Panc1 (cell line): ENCODE measurements at regions not wholly inside any gene's neighbourhood (a gene's known extent, or its start where the extent isn't known, plus 50 kb on each side); places are given as distances from the start of the nearest gene placed in this dataset.

ENCODE experiments used
- ATAC-seq: fragments of 200-7000 bp; cut with Tn5 transposase; 2 replicates; pipeline ENCODE4 v1.9.1; 2020; ENCODE audit warnings: mild to moderate bottlenecking, moderate library complexity
- BruUV-seq: library from RNA; stranded (reverse); fragments of 400-500 nt; replicated peaks from 2 replicates; lab custom pipeline; 2021; lab: Mats Ljungman, UMichigan
- CTCF ChIA-PET: fragments of 300-600 bp; sonication (Branson Sonifier 250); formaldehyde crosslinking; loops from one replicate; lab custom pipeline; 2022; ENCODE audit warnings: antibody characterized with exemption; lab: Charles Lee
- POLR2A ChIA-PET: fragments of 300-600 bp; sonication (Branson Sonifier 250); formaldehyde crosslinking; loops from one replicate; lab custom pipeline; 2022; ENCODE audit warnings: antibody characterized with exemption; lab: Charles Lee
- DNase-seq: peaks from one replicate; pipeline ENCODE4 v3.0.0-alpha.2; 2010; ENCODE audit warnings: low read depth, low spot score
- H3K27ac ChIP-seq: 2 replicates; pipeline ENCODE4 v1.5.1; 2011; ENCODE audit warnings: mild to moderate bottlenecking, low read length, inconsistent platforms
- H3K27me3 ChIP-seq: fragments of 200-500 bp; sonication (Bioruptor generic); 2 replicates; pipeline ENCODE4 v1.6.0; 2014; ENCODE audit warnings: low read length, inconsistent platforms; ENCODE audit not compliant: control insufficient read depth, insufficient read depth
- H3K36me3 ChIP-seq: fragments of 200-500 bp; sonication (Bioruptor generic); 2 replicates; pipeline ENCODE4 v1.5.1; 2014; ENCODE audit warnings: inconsistent platforms, mild to moderate bottlenecking, low read length, moderate library complexity; ENCODE audit not compliant: control insufficient read depth, insufficient read depth
- H3K4me1 ChIP-seq: 2 replicates; pipeline ENCODE4 v1.5.1; 2011; ENCODE audit warnings: inconsistent platforms, mild to moderate bottlenecking, low read length, moderate library complexity; ENCODE audit not compliant: control insufficient read depth, insufficient read depth
- H3K4me3 ChIP-seq, 2 experiments: 2 replicates each; pipeline ENCODE4 v1.5.1; 2011 to 2012; ENCODE audit warnings: low read depth in 2 of 2, low read length in 2 of 2, mild to moderate bottlenecking in 2 of 2, inconsistent platforms in 1 of 2, moderate library complexity in 1 of 2
- H3K9me3 ChIP-seq: fragments of 200-500 bp; sonication (Bioruptor generic); 2 replicates; pipeline ENCODE4 v1.5.1; 2014; ENCODE audit warnings: low read depth, mild to moderate bottlenecking, inconsistent platforms, low read length, moderate library complexity; ENCODE audit not compliant: control insufficient read depth, insufficient read depth
- CTCF ChIP-seq: fragments of 450-650 bp; IDR thresholded peaks from 2 replicates; pipeline ENCODE4 v1.5.1; 2017; ENCODE audit warnings: mild to moderate bottlenecking
- POLR2AphosphoS5 ChIP-seq: IDR thresholded peaks from 2 replicates; pipeline ENCODE4 v1.6.1; 2012; ENCODE audit warnings: mild to moderate bottlenecking, low read depth, low read length, moderate library complexity
- REST ChIP-seq, 2 experiments: IDR thresholded peaks; 2 replicates each; pipeline ENCODE4 v1.6.1; 2011 to 2012; ENCODE audit warnings: low read depth in 2 of 2, control low read depth in 1 of 2, low read length in 1 of 2, mild to moderate bottlenecking in 1 of 2, moderate library complexity in 1 of 2; ENCODE audit not compliant: insufficient read depth in 1 of 2
- SIN3A ChIP-seq: IDR thresholded peaks from 2 replicates; pipeline ENCODE4 v1.6.1; 2012; ENCODE audit warnings: low read depth, mild to moderate bottlenecking, low read length, moderate library complexity, borderline replicate concordance; ENCODE audit not compliant: insufficient read depth
- TCF7L2 ChIP-seq: IDR thresholded peaks from 2 replicates; pipeline ENCODE4 v1.6.1; 2011; ENCODE audit warnings: mild to moderate bottlenecking, low read depth, low read length, inconsistent platforms
- in situ Hi-C: cut with HindIII; loops from 2 replicates; pipeline ENCODE4 v1.10.0; 2016; ENCODE audit warnings: low sequenced_read_pairs, low pct_unique_long_range_greater_than_20kb
- intact Hi-C: fragments of 100-400 bp; cut with micrococcal nuclease; formaldehyde crosslinking; loops from one replicate; pipeline ENCODE4 v1.10.0; 2022; ENCODE audit not compliant: unreplicated experiment

- Histone ChIP-seq H3K27me3 (no peaks in the 10 kb centered on the region), H3K9me3 (no peaks in the 10 kb centered on the region), H3K36me3 (no peaks in the 10 kb centered on the region), H3K4me3 (no peak overlapping the region), H3K4me1 (no peaks in the 10 kb centered on the region), H3K27ac (no peak overlapping the region)
- BruUV-seq = no TSS peak
- DNase-seq = no peak
- ChIA-PET CTCF (no interaction called here), POLR2A (no interaction called here)
- intact Hi-C loops (no loop called here), in situ Hi-C loops (no loop called here)
- no peak for TF ChIP-seq TCF7L2
- TF ChIP-seq POLR2AphosphoS5 = no peak
- no peak for TF ChIP-seq SIN3A
- no peak for TF ChIP-seq REST (IDR thresholded peaks at IDR 0.05; ENCODE audit: insufficient read depth in 1 of 2, low read depth in 2 of 2, low read length in 1 of 2)
- no peak for TF ChIP-seq CTCF
- ATAC-seq = no peak
These were observed 179.0 kb downstream of the SPRY2 start for GRCh38 chr13:80161896-80162295.

DNA sequence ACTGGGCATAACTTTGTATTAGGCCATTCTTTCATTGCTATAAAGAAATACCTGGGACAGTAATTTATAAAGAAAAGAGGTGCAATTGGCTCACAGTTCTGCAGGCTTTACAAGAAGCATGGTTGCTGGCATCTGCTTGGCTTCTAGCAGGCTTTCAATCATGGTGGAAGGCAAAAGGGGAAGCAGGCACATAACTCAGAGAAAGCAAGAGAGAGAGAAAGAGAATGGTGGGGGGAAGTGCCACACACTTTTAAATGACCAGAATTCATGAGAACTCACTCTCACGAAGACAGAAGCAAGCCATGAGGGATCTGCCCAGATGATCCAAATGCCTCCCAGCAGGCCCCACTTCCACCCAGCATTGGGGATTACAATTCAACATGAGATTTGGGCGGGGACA is 179.7 kb downstream of the SPRY2 start:
- DNase-seq = no peak
- H3K4me3 ChIP-seq = no peak overlapping the region
- CTCF ChIA-PET = no interaction called here
- POLR2A ChIA-PET = no interaction called here
- ATAC-seq = no peak
- no TSS peak for BruUV-seq
- TF ChIP-seq CTCF (no peak), TCF7L2 (no peak), POLR2AphosphoS5 (no peak), SIN3A (no peak), REST (IDR thresholded peaks at IDR 0.05; ENCODE audit: insufficient read depth in 1 of 2, low read depth in 2 of 2, low read length in 1 of 2) (no peak)
- no peak overlapping the region for H3K27ac ChIP-seq
- in situ Hi-C loops = no loop called here
- H3K27me3 ChIP-seq = no peaks in the 10 kb centered on the region
- H3K4me1 ChIP-seq = no peaks in the 10 kb centered on the region
- intact Hi-C loops = no loop called here
- H3K9me3 ChIP-seq = no peaks in the 10 kb centered on the region
- H3K36me3 ChIP-seq = no peaks in the 10 kb centered on the region
